ENCODE measurements at regions not wholly inside any gene's neighbourhood (a gene's known extent, or its start where the extent isn't known, plus 50 kb on each side); places are given as distances from the start of the nearest gene placed in this dataset.
"Not testable (repeated sequence)": the region's sequence is repeated elsewhere in the genome, so short reads cannot be mapped to it uniquely, and the experiment has no call there.

- Histone ChIP-seq H3K27ac (ENCODE audit: low read length) (no peak overlapping the region), H3K9me3 (replicated peaks; ENCODE audit: control insufficient read depth, low read depth, low read length) (no peaks in the 10 kb centered on the region), H3K27me3 (ENCODE audit: control insufficient read depth, insufficient read depth, low read length) (no peaks in the 10 kb centered on the region), H3K4me3 (ENCODE audit: low read length) (no peak overlapping the region), H3K36me3 (ENCODE audit: control insufficient read depth, insufficient read depth, low read length) (no peaks in the 10 kb centered on the region), H3K4me1 (ENCODE audit: control insufficient read depth, insufficient read depth, low read length) (no peaks in the 10 kb centered on the region)
- peak; percentile 42 for DNase-seq
- WGBS (ENCODE audit: insufficient coverage) = no CpG with 5 or more reads among the region's 3 CpGs
Observed at GRCh38 chr14:40983604-40984003, 623.1 kb upstream of the LRFN5 start.

GRCh38 chr14:40981247-40981646 lies 625.4 kb upstream of the LRFN5 start:
- Histone ChIP-seq H3K27ac (ENCODE audit: low read length) (no peak overlapping the region), H3K4me3 (ENCODE audit: low read length) (no peak overlapping the region), H3K27me3 (ENCODE audit: control insufficient read depth, insufficient read depth, low read length) (no peaks in the 10 kb centered on the region), H3K4me1 (ENCODE audit: control insufficient read depth, insufficient read depth, low read length) (no peaks in the 10 kb centered on the region), H3K36me3 (ENCODE audit: control insufficient read depth, insufficient read depth, low read length) (no peaks in the 10 kb centered on the region), H3K9me3 (replicated peaks; ENCODE audit: control insufficient read depth, low read depth, low read length) (no peaks in the 10 kb centered on the region)
- no peak for DNase-seq
- no CpG with 5 or more reads among the region's 3 CpGs for WGBS (ENCODE audit: insufficient coverage)

DNA sequence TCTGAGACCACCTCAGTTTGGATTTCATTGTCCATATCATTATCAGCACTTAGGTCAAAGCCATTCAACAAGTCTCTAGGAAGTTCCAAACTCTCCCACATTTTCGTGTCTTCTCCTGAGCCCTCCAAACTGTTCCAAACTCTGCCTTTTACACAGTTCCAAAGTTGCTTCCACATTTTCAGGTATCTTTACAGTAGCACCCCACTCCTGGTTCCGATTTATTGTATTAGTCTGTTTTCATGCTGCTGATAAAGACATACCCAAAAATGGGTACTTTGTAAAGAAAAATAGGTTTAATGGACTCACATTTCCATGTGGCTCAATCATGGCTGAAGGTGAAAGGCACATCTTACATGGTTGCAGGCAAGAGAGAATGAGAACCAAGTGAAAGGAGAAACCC lies 646.4 kb upstream of the LRFN5 start:
- not testable (repeated sequence) for H3K36me3 ChIP-seq (ENCODE audit: control insufficient read depth, insufficient read depth, low read length); DNase-seq; H3K27me3 ChIP-seq (ENCODE audit: control insufficient read depth, insufficient read depth, low read length); H3K9me3 ChIP-seq (replicated peaks; ENCODE audit: control insufficient read depth, low read depth, low read length); H3K4me1 ChIP-seq (ENCODE audit: control insufficient read depth, insufficient read depth, low read length); H3K27ac ChIP-seq (ENCODE audit: low read length); H3K4me3 ChIP-seq (ENCODE audit: low read length)
- 67% methylated on average over 1 of the region's 2 CpGs for WGBS (ENCODE audit: insufficient coverage)

GRCh38 chr14:40955131-40955505 lies 651.6 kb upstream of the LRFN5 start:
- H3K4me1 ChIP-seq (ENCODE audit: control insufficient read depth, insufficient read depth, low read length) = no peaks in the 10 kb centered on the region
- WGBS (ENCODE audit: insufficient coverage) = no CpG with 5 or more reads among the region's 2 CpGs
- H3K27ac ChIP-seq (ENCODE audit: low read length) = no peak overlapping the region
- H3K27me3 ChIP-seq (ENCODE audit: control insufficient read depth, insufficient read depth, low read length) = no peaks in the 10 kb centered on the region
- no peak for DNase-seq
- H3K36me3 ChIP-seq (ENCODE audit: control insufficient read depth, insufficient read depth, low read length) = no peaks in the 10 kb centered on the region
- no peaks in the 10 kb centered on the region for H3K9me3 ChIP-seq (replicated peaks; ENCODE audit: control insufficient read depth, low read depth, low read length)
- H3K4me3 ChIP-seq (ENCODE audit: low read length) = no peak overlapping the region

- H3K4me1 ChIP-seq (ENCODE audit: control insufficient read depth, insufficient read depth, low read length); H3K36me3 ChIP-seq (ENCODE audit: control insufficient read depth, insufficient read depth, low read length); H3K27ac ChIP-seq (ENCODE audit: low read length); H3K27me3 ChIP-seq (ENCODE audit: control insufficient read depth, insufficient read depth, low read length); H3K9me3 ChIP-seq (replicated peaks; ENCODE audit: control insufficient read depth, low read depth, low read length); H3K4me3 ChIP-seq (ENCODE audit: low read length); DNase-seq: not testable (repeated sequence)
- WGBS (ENCODE audit: insufficient coverage) = 89% methylated on average over 15 of the region's 34 CpGs
Observed at GRCh38 chr14:40954448-40955130, 652.1 kb upstream of the LRFN5 start.

GRCh38 chr14:40944521-40944920 lies 662.2 kb upstream of the LRFN5 start:
- no peak overlapping the region for H3K4me3 ChIP-seq (ENCODE audit: low read length)
- no peak overlapping the region for H3K27ac ChIP-seq (ENCODE audit: low read length)

DNA sequence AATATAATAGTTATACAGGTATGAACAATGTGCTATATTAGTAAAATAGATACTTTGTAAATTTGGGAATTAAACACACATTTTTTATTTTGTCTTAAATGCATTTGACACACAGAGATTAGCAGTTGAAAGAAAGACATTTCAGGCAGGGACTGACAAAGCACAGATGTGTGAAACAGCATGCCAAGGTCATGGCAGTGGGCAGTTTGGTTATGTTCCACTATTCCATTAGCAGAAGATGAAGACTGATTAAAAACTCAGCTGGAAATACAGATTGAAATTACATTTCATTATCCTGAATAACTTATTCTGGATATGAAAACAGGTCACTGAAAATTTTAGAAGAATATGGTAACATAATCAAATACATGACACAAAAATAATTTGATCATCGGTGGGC lies 669.8 kb upstream of the LRFN5 start:
- WGBS (ENCODE audit: insufficient coverage) = no CpG with 5 or more reads among the region's 1 CpG
- Histone ChIP-seq H3K4me3 (ENCODE audit: low read length) (no peak overlapping the region), H3K27ac (ENCODE audit: low read length) (no peak overlapping the region), H3K27me3 (ENCODE audit: control insufficient read depth, insufficient read depth, low read length) (no peaks in the 10 kb centered on the region), H3K36me3 (ENCODE audit: control insufficient read depth, insufficient read depth, low read length) (no peaks in the 10 kb centered on the region), H3K4me1 (ENCODE audit: control insufficient read depth, insufficient read depth, low read length) (no peaks in the 10 kb centered on the region), H3K9me3 (replicated peaks; ENCODE audit: control insufficient read depth, low read depth, low read length) (no peaks in the 10 kb centered on the region)
- peak; percentile 5 for DNase-seq

More at GRCh38 chr14:40944521-40944920, 662.2 kb upstream of the LRFN5 start:
- WGBS (ENCODE audit: insufficient coverage) = no CpG with 5 or more reads among the region's 3 CpGs
- no peaks in the 10 kb centered on the region for H3K36me3 ChIP-seq (ENCODE audit: control insufficient read depth, insufficient read depth, low read length)
- no peaks in the 10 kb centered on the region for H3K27me3 ChIP-seq (ENCODE audit: control insufficient read depth, insufficient read depth, low read length)
- no peaks in the 10 kb centered on the region for H3K4me1 ChIP-seq (ENCODE audit: control insufficient read depth, insufficient read depth, low read length)
- no peak for DNase-seq
- no peaks in the 10 kb centered on the region for H3K9me3 ChIP-seq (replicated peaks; ENCODE audit: control insufficient read depth, low read depth, low read length)

- Histone ChIP-seq H3K4me1 (ENCODE audit: control insufficient read depth, insufficient read depth, low read length) (no peaks in the 10 kb centered on the region), H3K27me3 (ENCODE audit: control insufficient read depth, insufficient read depth, low read length) (no peaks in the 10 kb centered on the region), H3K9me3 (replicated peaks; ENCODE audit: control insufficient read depth, low read depth, low read length) (no peaks in the 10 kb centered on the region), H3K4me3 (ENCODE audit: low read length) (no peak overlapping the region), H3K27ac (ENCODE audit: low read length) (no peak overlapping the region), H3K36me3 (ENCODE audit: control insufficient read depth, insufficient read depth, low read length) (no peaks in the 10 kb centered on the region)
- DNase-seq = no peak
Observed at GRCh38 chr14:40920380-40920779, 686.3 kb upstream of the LRFN5 start.

DNA sequence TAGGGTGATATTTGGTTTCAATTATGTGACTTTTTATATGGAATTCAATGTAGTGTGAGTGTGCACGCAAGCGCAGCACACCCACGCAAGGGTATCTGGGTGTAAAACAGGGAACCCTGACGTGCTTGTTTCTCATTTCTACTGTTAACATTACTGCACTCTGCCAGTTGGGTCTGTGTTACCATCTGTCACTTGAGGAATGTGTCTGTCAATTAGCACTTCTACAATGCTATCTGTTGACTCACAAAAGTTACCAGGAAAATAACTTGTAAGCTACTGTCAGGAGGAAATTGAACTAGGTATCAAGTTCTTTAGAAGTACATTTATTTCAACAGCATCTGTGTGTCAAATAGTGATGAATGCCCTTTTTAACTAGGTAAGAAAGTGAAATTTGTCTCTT lies 695.5 kb upstream of the LRFN5 start:
- Histone ChIP-seq H3K4me1 (ENCODE audit: control insufficient read depth, insufficient read depth, low read length) (no peaks in the 10 kb centered on the region), H3K4me3 (ENCODE audit: low read length) (no peak overlapping the region), H3K27ac (ENCODE audit: low read length) (no peak overlapping the region), H3K9me3 (replicated peaks; ENCODE audit: control insufficient read depth, low read depth, low read length) (no peaks in the 10 kb centered on the region), H3K36me3 (ENCODE audit: control insufficient read depth, insufficient read depth, low read length) (no peaks in the 10 kb centered on the region), H3K27me3 (ENCODE audit: control insufficient read depth, insufficient read depth, low read length) (no peaks in the 10 kb centered on the region)
- DNase-seq = peak; percentile 11
- 73% methylated on average over 2 of the region's 4 CpGs for WGBS (ENCODE audit: insufficient coverage)

- Histone ChIP-seq H3K4me3 (ENCODE audit: low read length) (no peak overlapping the region), H3K4me1 (ENCODE audit: control insufficient read depth, insufficient read depth, low read length) (no peaks in the 10 kb centered on the region), H3K36me3 (ENCODE audit: control insufficient read depth, insufficient read depth, low read length) (no peaks in the 10 kb centered on the region), H3K27me3 (ENCODE audit: control insufficient read depth, insufficient read depth, low read length) (no peaks in the 10 kb centered on the region), H3K27ac (ENCODE audit: low read length) (no peak overlapping the region), H3K9me3 (replicated peaks; ENCODE audit: control insufficient read depth, low read depth, low read length) (no peaks in the 10 kb centered on the region)
- no CpG with 5 or more reads among the region's 2 CpGs for WGBS (ENCODE audit: insufficient coverage)
- no peak for DNase-seq
Observed at GRCh38 chr14:40909906-40910305, 696.8 kb upstream of the LRFN5 start.

DNA sequence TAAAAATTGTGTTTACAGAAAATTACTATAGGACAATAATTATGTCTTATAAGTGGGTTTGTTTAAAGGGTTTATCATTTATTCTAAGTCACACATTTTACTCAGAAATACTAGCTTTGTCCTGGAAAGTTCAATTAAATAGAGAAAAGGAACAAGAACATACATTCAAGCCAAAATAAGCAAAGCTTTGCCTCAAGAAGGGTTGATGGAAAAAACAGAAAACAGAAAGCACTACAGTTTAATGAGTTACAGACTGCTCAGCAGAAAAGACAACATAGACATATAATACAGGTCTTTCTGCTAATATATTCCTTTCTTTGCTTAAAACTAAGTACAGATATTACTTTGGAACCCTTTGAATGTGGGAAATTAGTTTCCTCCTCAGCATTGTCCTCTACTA lies 703.0 kb upstream of the LRFN5 start:
- no peak overlapping the region for H3K4me3 ChIP-seq (ENCODE audit: low read length)
- no peaks in the 10 kb centered on the region for H3K4me1 ChIP-seq (ENCODE audit: control insufficient read depth, insufficient read depth, low read length)
- peak; percentile 73 for DNase-seq
- no peaks in the 10 kb centered on the region for H3K9me3 ChIP-seq (replicated peaks; ENCODE audit: control insufficient read depth, low read depth, low read length)
- no peaks in the 10 kb centered on the region for H3K36me3 ChIP-seq (ENCODE audit: control insufficient read depth, insufficient read depth, low read length)
- H3K27me3 ChIP-seq (ENCODE audit: control insufficient read depth, insufficient read depth, low read length) = no peaks in the 10 kb centered on the region
- H3K27ac ChIP-seq (ENCODE audit: low read length) = no peak overlapping the region

All from muscle of leg (tissue), 3 donors.